ENCODE measurements at regions not wholly inside any gene's neighbourhood (a gene's known extent, or its start where the extent isn't known, plus 50 kb on each side); places are given as distances from the start of the nearest gene placed in this dataset.
"Not testable (repeated sequence)": the region's sequence is repeated elsewhere in the genome, so short reads cannot be mapped to it uniquely, and the experiment has no call there.

DNA sequence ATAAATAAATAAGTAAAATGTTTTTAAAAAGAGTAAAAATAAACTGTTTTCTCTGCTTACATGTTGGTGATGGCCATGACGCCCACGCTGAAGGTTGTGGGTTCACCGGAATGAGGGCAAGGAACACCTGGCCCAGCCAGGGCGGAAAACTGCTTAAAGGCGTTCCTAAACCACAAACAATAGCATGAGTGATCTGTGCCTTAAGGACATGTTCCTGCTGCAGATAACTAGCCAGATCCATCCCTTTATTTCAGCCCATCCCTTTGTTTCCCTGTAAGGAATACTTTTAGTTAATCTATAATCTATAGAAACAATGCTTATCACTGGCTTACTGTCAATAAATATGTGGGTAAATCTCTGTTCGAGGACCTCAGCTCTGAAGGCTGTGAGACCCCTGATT lies 63.3 kb upstream of the CEP78 start:
- DNase-seq (ENCODE audit: low spot score): not testable (repeated sequence)

DNA sequence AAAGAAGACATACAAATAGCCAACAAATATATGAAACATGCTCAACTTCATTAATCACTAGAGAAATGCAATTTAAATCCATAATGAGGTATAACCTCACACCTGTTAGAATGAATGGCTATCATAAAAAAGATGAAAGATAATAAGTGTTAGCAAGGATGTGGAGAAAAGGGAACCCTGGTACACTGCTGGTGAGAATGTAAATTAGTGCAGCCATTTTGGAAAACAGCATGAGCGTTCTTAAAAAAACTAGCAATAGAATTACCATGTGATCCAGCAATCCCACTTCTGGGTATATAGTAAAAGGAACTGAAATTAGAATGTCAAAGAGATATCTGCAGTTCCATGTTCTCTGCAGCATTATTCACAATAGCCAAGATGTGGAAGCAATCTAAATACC lies 64.2 kb upstream of the CEP78 start:
- DNase-seq (ENCODE audit: low spot score): no peak

GRCh38 chr9:78169125-78169524 lies 66.8 kb upstream of the CEP78 start:
- DNase-seq (ENCODE audit: low spot score): no peak

GRCh38 chr9:78167356-78167755 lies 68.5 kb upstream of the CEP78 start:
- DNase-seq (ENCODE audit: low spot score): no peak

- DNase-seq (ENCODE audit: low spot score): no peak
These were observed 72.0 kb upstream of the CEP78 start for GRCh38 chr9:78163834-78164233.

GRCh38 chr9:78158286-78158685 lies 77.6 kb upstream of the CEP78 start:
- DNase-seq (ENCODE audit: low spot score): no peak

DNA sequence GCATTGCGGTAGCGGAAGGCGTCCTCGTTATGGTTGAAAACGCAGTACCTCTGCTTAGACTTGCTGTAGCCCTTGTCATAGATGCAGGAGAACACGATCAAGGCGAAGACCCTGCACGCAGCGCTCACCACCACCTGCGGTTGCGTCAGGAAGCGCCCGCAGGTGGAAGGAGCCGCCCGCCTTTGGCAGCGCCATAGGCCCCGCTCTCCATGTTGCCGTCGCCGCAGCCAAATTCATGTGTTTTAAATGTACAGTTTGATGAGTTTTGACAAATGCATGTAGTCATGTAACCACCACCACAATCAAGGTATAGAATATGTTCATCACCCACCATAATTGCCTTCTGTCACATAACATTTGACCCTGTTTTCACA lies 84.9 kb upstream of the CEP78 start:
- DNase-seq (ENCODE audit: low spot score): no peak

DNA sequence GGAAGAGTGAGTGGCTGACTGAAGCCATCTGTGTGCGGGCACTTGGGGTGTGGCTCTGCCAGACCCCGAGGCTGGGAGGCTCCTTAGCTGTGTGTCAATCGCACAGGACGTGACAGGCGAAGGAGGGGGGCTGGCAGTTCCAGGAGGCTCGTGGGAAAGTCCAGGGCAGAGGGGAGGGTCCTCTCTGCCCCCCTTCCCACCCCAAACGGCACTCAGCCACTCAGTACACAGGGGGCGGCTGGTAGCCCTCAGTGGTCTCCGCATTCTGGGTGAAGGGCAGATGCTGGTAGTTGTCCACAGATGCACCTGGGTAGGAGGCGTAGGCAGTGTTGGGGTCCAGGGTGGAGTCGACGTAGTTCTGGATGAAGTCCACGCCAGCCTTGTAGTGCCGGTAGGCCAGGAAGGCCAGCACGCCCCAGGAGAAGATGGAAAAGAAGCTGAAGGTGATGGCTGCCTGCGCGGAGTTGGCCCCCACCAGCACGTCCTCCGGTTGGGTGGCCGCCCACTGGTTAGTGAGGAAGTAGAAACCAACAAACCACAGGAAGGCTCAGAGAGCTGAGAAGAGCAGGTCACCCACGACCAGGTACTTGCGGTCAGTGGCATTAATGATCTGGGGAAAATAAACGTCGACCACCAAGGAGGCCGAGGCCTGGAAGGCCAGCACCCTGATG lies 85.4 kb upstream of the CEP78 start:
- no peak for DNase-seq (ENCODE audit: low spot score)

DNA sequence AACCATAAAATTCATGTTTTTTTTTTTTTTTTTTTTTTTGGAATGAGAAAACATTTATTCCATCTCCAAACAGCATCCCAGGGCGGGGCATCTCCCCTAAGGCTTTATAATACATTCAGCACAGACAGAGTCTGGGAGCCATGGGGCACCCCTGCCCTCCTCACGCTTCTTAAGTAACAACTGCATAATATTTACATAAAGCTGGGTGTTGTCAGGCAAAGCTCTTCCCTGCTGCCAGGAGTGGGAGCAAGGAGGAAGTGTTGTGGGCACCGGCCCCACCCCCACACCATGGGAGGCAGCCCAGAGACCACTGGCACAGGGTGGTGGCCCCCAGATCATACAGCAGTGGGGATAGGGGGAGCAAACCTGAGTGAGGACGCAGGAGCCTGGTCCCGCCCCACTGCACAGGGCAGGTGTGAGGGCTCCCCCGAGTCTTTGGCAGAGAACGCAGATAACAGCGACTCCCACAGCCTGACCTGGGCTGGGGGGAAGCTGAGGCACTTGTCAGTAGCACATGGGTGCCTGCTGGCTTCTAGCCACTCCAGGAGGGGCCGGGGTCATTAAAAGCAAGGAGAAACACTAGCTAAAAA lies 86.1 kb upstream of the CEP78 start:
- no peak for DNase-seq (ENCODE audit: low spot score)

DNA sequence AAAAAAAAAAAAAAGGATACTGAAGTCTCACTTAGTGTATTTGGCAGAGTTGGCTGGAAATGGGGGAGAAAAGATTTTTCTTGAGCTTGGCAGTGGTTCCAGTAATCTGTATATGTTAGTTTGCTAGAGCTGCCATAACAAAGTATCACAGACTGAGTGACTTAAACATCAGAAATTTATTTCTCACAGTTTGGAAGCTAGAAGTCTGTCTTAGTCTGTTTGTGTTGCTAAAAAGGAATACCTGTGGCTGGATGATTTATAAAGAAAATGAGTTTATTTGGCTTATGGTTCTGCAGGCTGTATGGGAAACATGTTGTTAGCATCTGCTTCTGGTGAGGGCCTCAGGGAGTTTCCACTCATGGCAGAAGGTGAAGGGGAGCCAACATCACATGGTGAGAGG lies 89.6 kb upstream of the CEP78 start:
- no peak for DNase-seq (ENCODE audit: low spot score)

- no peak for DNase-seq (ENCODE audit: low spot score)
These were observed 91.1 kb upstream of the CEP78 start for GRCh38 chr9:78144663-78145377.

- DNase-seq (ENCODE audit: low spot score): no peak
These were observed 91.9 kb upstream of the CEP78 start for GRCh38 chr9:78144008-78144381.

- no peak for DNase-seq (ENCODE audit: low spot score)
These were observed 92.4 kb upstream of the CEP78 start for GRCh38 chr9:78143281-78144007.

- not testable (repeated sequence) for DNase-seq (ENCODE audit: low spot score)
These were observed 93.6 kb upstream of the CEP78 start for GRCh38 chr9:78142264-78142663.

DNA sequence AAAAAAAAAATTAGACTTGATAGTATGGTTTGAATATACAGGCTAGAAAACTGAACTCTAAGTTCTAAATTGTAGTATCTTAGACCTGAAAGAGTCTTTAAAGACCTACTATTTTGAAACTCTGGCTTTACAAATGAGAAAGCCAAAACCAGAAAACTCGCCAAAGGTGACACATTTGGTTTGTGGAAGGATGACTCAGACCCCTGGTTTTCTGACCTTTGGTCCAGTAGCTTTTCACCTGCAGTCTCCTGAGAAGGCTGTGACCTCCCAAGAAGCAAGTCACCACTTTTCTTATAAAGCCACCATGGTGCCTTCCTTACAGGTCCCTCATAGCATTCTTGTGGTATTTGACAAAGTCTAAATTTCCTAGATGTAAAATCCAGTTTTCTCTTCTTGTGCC lies 102.1 kb upstream of the CEP78 start:
- no peak for DNase-seq (ENCODE audit: low spot score)

GRCh38 chr9:78132701-78133058 lies 101.1 kb upstream of the GNAQ start:
- no peak for DNase-seq (ENCODE audit: low spot score)

GRCh38 chr9:78131969-78132700 lies 100.5 kb upstream of the GNAQ start:
- no peak for DNase-seq (ENCODE audit: low spot score)

DNA sequence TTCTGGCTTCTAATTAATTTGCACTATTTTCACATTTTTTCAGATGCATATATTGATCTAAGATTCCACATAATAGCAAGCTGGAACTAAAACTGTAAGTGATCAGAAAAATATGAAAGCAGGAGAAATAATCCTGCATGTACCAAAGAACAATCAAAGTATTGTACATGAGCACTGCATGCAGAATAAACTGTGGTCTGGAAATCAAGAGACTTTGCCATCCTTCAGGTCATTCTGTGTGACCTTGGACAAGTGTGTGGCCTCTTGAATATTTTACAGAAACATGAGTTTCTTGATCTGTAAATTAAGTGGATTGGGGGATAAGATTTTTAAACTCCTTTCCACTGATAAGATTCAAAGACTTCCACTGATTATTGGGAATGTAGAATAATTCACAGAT lies 99.2 kb upstream of the GNAQ start:
- no peak for DNase-seq (ENCODE audit: low spot score)

DNA sequence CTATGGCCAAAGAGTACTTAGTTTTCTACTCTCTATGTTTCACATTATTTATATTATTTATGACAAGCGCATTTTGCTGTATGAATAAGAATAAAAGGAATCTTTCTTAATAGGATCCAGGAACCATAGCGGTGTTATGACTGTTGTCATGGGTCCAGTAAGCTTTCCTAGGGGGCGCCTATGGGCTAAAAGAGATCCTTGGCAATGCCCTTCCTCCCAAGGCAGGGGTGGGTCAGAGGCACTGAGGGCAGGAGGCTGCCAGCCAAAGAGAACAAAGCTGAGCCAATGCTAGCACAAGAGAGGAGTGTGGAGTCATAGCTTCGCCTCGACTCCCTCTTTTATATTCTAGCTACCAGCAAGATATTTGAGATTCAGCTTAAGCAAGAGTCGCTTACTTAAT lies 98.4 kb upstream of the GNAQ start:
- DNase-seq (ENCODE audit: low spot score): peak; percentile 93

DNA sequence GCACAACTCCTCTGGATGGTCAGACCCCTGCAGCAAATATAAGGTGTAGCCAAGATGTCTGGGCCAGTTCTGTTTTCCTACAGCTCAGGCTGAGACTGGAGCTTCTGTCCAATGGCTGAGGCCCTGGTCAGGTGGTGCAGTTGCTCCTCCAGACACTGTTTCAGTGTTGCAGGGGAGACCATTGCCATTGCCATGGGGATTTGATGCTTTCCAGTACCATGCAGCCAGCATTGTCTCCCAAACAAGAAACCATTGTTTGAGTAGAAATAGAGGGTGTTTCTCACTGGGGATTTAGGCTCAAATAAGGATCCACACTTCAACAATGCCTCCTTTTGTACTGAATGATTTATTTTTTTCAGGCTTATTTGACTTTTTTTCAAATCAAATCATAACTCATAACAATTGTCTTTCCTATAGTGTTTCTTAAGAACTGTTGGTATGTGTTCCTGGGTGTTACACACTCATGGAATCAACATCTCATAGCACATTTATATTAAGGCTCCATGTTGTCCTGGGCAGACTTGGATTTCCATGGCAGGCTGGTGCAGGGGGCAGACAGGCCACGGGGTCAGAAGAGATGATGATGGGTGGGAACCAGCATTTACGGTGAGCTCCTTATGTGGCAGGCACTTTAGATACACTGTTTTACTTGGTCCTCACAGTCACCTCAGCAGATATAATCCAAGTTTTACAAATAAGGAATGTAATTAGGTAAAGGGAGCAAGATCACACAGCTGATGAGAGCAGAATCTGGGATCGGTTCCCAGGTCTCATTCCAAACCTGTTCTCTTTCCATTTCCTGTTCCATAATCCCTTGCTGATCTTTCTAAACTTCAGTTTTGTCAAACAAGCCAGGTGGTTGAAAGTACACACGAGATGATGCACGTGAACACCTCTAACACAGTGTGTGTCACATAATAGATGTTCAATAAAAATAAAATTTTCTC lies 95.9 kb upstream of the GNAQ start:
- DNase-seq (ENCODE audit: low spot score): peak; percentile 96

DNA sequence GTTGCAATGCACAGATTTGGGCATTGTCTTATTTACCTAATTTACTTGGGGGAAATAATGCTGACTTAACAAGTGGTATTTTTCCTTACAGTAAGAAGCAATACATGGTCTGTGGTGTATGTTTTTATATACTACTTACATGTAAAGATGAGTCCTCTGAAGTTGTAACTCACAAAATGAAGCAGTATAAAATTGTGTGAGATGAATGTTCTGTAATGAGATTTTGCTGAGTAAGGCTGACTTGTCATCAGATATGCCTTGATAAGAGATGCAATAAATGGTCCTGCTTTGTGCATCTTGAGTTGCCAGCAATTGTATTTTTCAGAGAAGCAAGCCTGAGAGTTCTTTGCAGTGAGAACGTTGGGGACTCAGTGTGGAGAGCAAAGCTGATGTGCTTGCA lies 92.2 kb upstream of the GNAQ start:
- DNase-seq (ENCODE audit: low spot score): no peak

Data from putamen (tissue), 1 donor.